H9 (cell line): ENCODE measurements at regions not wholly inside any gene's neighbourhood (a gene's known extent, or its start where the extent isn't known, plus 50 kb on each side); places are given as distances from the start of the nearest gene placed in this dataset.

Experiments
- DNase-seq: peaks from one replicate; pipeline ENCODE4 v3.0.0-alpha.2; 2017
- H2AFZ ChIP-seq: one replicate; pipeline ENCODE4 v1.6.1; 2013; ENCODE audit warnings: mild to moderate bottlenecking, low read length, control low read depth, moderate library complexity
- H2AK5ac ChIP-seq: 2 replicates; pipeline ENCODE4 v1.6.1; 2013; ENCODE audit warnings: low read length, control low read depth, mixed read lengths; ENCODE audit not compliant: insufficient read length
- H2BK120ac ChIP-seq: one replicate; pipeline ENCODE4 v1.6.1; 2013; ENCODE audit warnings: low read depth, mild to moderate bottlenecking, low read length, control low read depth, inconsistent platforms; ENCODE audit not compliant: poor library complexity, severe bottlenecking
- H2BK12ac ChIP-seq: 2 replicates; pipeline ENCODE4 v1.6.1; 2013; ENCODE audit warnings: low read length, control low read depth, mixed read lengths, low read depth; ENCODE audit not compliant: insufficient read length
- H2BK15ac ChIP-seq: 2 replicates; pipeline ENCODE4 v1.6.1; 2013; ENCODE audit warnings: low read depth, low read length, control low read depth
- H2BK20ac ChIP-seq: one replicate; pipeline ENCODE4 v1.6.1; 2013; ENCODE audit warnings: low read depth, mild to moderate bottlenecking, low read length, control low read depth, inconsistent platforms; ENCODE audit not compliant: poor library complexity, severe bottlenecking
- H2BK5ac ChIP-seq: 2 replicates; pipeline ENCODE4 v1.6.1; 2013; ENCODE audit warnings: low read length, control low read depth, mixed read lengths; ENCODE audit not compliant: insufficient read length
- H3K14ac ChIP-seq: 2 replicates; pipeline ENCODE4 v1.6.1; 2013; ENCODE audit warnings: low read length, control low read depth; ENCODE audit not compliant: insufficient read depth
- H3K18ac ChIP-seq: 2 replicates; pipeline ENCODE4 v1.6.1; 2013; ENCODE audit warnings: low read depth, mild to moderate bottlenecking, mixed read lengths, low read length, control low read depth; ENCODE audit not compliant: insufficient read length
- H3K23ac ChIP-seq: 2 replicates; pipeline ENCODE4 v1.6.1; 2013; ENCODE audit warnings: low read length, control low read depth, mixed read lengths, low read depth; ENCODE audit not compliant: insufficient read length
- H3K23me2 ChIP-seq: 2 replicates; pipeline ENCODE4 v1.6.1; 2013; ENCODE audit warnings: low read depth, mild to moderate bottlenecking, mixed read lengths, low read length, control low read depth; ENCODE audit not compliant: insufficient read length, poor library complexity, severe bottlenecking
- H3K27ac ChIP-seq: 2 replicates; pipeline ENCODE4 v1.5.1; 2013; ENCODE audit warnings: low read length, control low read depth, mixed read lengths, low read depth; ENCODE audit not compliant: insufficient read length
- H3K27me3 ChIP-seq: 2 replicates; pipeline ENCODE4 v1.6.1; 2013; ENCODE audit warnings: low read length, control low read depth, inconsistent platforms; ENCODE audit not compliant: insufficient read depth
- H3K4ac ChIP-seq: 2 replicates; pipeline ENCODE4 v1.6.1; 2013; ENCODE audit warnings: low read depth, mild to moderate bottlenecking, control low read depth, inconsistent platforms, low read length, moderate library complexity
- H3K4me1 ChIP-seq: 2 replicates; pipeline ENCODE4 v1.6.1; 2013; ENCODE audit warnings: low read length, control low read depth, inconsistent platforms; ENCODE audit not compliant: insufficient read depth
- H3K4me2 ChIP-seq: 2 replicates; pipeline ENCODE4 v1.6.1; 2013; ENCODE audit warnings: low read length, control low read depth, mixed read lengths; ENCODE audit not compliant: insufficient read length, insufficient read depth
- H3K56ac ChIP-seq: 2 replicates; pipeline ENCODE4 v1.6.1; 2013; ENCODE audit warnings: low read depth, mild to moderate bottlenecking, mixed read lengths, low read length, control low read depth; ENCODE audit not compliant: insufficient read length
- H3K79me1 ChIP-seq: 2 replicates; pipeline ENCODE4 v1.6.1; 2013; ENCODE audit warnings: low read depth, mild to moderate bottlenecking, moderate library complexity, low read length, control low read depth, inconsistent platforms; ENCODE audit not compliant: insufficient read depth, poor library complexity, severe bottlenecking
- H3K79me2 ChIP-seq: 2 replicates; pipeline ENCODE4 v1.6.1; 2013; ENCODE audit warnings: low read length, control low read depth, inconsistent platforms; ENCODE audit not compliant: insufficient read depth
- H3K9ac ChIP-seq: 2 replicates; pipeline ENCODE4 v1.6.1; 2013; ENCODE audit warnings: low read length, control low read depth, mixed read lengths; ENCODE audit not compliant: insufficient read length; ENCODE audit errors: extremely low read depth
- H3K9me3 ChIP-seq: one replicate; pipeline ENCODE4 v1.6.1; 2013; ENCODE audit warnings: low read depth, low read length, inconsistent platforms; ENCODE audit not compliant: control insufficient read depth
- H3T11ph ChIP-seq: one replicate; pipeline ENCODE4 v1.6.1; 2013; ENCODE audit warnings: mild to moderate bottlenecking, low read length, control low read depth, inconsistent platforms
- H4K20me1 ChIP-seq: one replicate; pipeline ENCODE4 v1.6.1; 2013; ENCODE audit not compliant: control insufficient read depth, insufficient read length, insufficient read depth
- H4K5ac ChIP-seq: 2 replicates; pipeline ENCODE4 v1.6.1; 2013; ENCODE audit warnings: low read depth, mild to moderate bottlenecking, mixed read lengths, low read length, control low read depth; ENCODE audit not compliant: insufficient read length
- H4K8ac ChIP-seq: replicated peaks from 2 replicates; pipeline ENCODE4 v1.6.1; 2013; ENCODE audit warnings: low read length, control low read depth, mixed read lengths, low read depth; ENCODE audit not compliant: insufficient read length
- H4K91ac ChIP-seq: 2 replicates; pipeline ENCODE4 v1.6.1; 2013; ENCODE audit warnings: low read depth, mild to moderate bottlenecking, moderate library complexity, mixed read lengths, low read length, control low read depth; ENCODE audit not compliant: insufficient read length
- H3K27ac Mint-ChIP-seq, 3 experiments: 2 replicates in 2 of 3; 3 replicates in 1 of 3; pipeline ENCODE4 v1.8.0; 2020 to 2021; ENCODE audit warnings: mixed read lengths in 3 of 3, mild to moderate bottlenecking in 1 of 3, moderate library complexity in 1 of 3
- H3K27me3 Mint-ChIP-seq: 2 replicates; pipeline ENCODE4 v1.8.0; 2021; ENCODE audit warnings: low read depth, mild to moderate bottlenecking, moderate library complexity, mixed read lengths
- H3K36me3 Mint-ChIP-seq, 3 experiments: 2 replicates in 2 of 3; 3 replicates in 1 of 3; pipeline ENCODE4 v1.8.0; 2020 to 2021; ENCODE audit warnings: low read depth in 3 of 3, mixed read lengths in 3 of 3; ENCODE audit not compliant: insufficient read depth in 1 of 3
- H3K4me1 Mint-ChIP-seq, 2 experiments: 2 replicates each; pipeline ENCODE4 v1.8.0; 2020; ENCODE audit warnings: mixed read lengths in 2 of 2
- H3K4me3 Mint-ChIP-seq, 2 experiments: 2 replicates in 1 of 2; 3 replicates in 1 of 2; pipeline ENCODE4 v1.8.0; 2020 to 2021; ENCODE audit warnings: mild to moderate bottlenecking in 2 of 2, mixed read lengths in 2 of 2, moderate library complexity in 1 of 2
- H3K9me3 Mint-ChIP-seq, 2 experiments: 2 replicates in 1 of 2; 3 replicates in 1 of 2; pipeline ENCODE4 v1.8.0; 2020; ENCODE audit warnings: mild to moderate bottlenecking in 2 of 2, mixed read lengths in 2 of 2, moderate library complexity in 1 of 2
- CTCF ChIP-seq: fragments of 200-600 bp; sonication (generic); conservative IDR thresholded peaks from 3 replicates; pipeline ENCODE4 v1.8.0; 2021; ENCODE audit warnings: antibody characterized with exemption, mild to moderate bottlenecking
- WGBS: extraction: QIAGEN DNeasy Blood & Tissue Kit; methylation state at CpG from one replicate; pipeline ENCODE4 v1.1.7; 2013; ENCODE audit warnings: missing lambda C conversion rate, low lambda C conversion rate, mixed read lengths; ENCODE audit not compliant: insufficient read length; ENCODE audit errors: extremely low coverage; 5-methylcytosine and 5-hydroxymethylcytosine counted together

- Histone ChIP-seq H4K20me1 (no peaks in the 10 kb centered on the region), H4K8ac (no peak overlapping the region), H3K9ac (no peak overlapping the region), H2AK5ac (no peak overlapping the region), H3K18ac (peak overlapping the region; percentile 18), H3K23ac (no peak overlapping the region), H3K79me2 (no peaks in the 10 kb centered on the region), H3K27me3 (no peaks in the 10 kb centered on the region), H3K4ac (no peak overlapping the region), H3K14ac (peak overlapping the region; percentile 48; the same call in 1 of the 2 replicates), H3K9me3 (no peaks in the 10 kb centered on the region), H4K5ac (peak overlapping the region; percentile 12), H2BK15ac (no peak overlapping the region), H2BK12ac (no peak overlapping the region), H2BK120ac (no peak overlapping the region), H3K4me1 (peaks cover 11% of the 10 kb centered on the region; the same call in 1 of the 2 replicates), H2BK5ac (no peak overlapping the region), H2BK20ac (no peak overlapping the region), H3T11ph (no peak overlapping the region), H3K56ac (no peak overlapping the region), H3K79me1 (no peaks in the 10 kb centered on the region), H3K23me2 (no peaks in the 10 kb centered on the region), H4K91ac (no peak overlapping the region), H2AFZ (no peak overlapping the region), H3K27ac (peak overlapping the region; percentile 85), H3K4me2 (no peak overlapping the region)
- H3K27me3 Mint-ChIP-seq = no peaks in the 10 kb centered on the region; the same call in 1 of the 2 replicates
- no peaks in the 10 kb centered on the region; a peak in 1 of 7 replicates for H3K36me3 Mint-ChIP-seq
- H3K4me1 Mint-ChIP-seq = peaks cover 18 to 26% of the 10 kb centered on the region in 2 experiments
- no peak for TF ChIP-seq CTCF
- peak overlapping the region; percentile 23 to 94 (median 49); a peak in 5 of 7 replicates for H3K27ac Mint-ChIP-seq
- DNase-seq = peak; percentile 59
- no peaks in the 10 kb centered on the region for H3K9me3 Mint-ChIP-seq
- no CpG with 5 or more reads among the region's 5 CpGs for WGBS
- H3K4me3 Mint-ChIP-seq = peak overlapping the region in 1 of 2 experiments; percentile 15; a peak in 1 of 5 replicates
These were observed 634.9 kb downstream of the FSCB start for GRCh38 chr14:43872222-43872621.
